ENCODE measurements at regions not wholly inside any gene's neighbourhood (a gene's known extent, or its start where the extent isn't known, plus 50 kb on each side); places are given as distances from the start of the nearest gene placed in this dataset.

- peak overlapping the region; percentile 51 to 62 for H3K9ac ChIP-seq (ENCODE audit: low read depth in 1 of 2, low read length in 2 of 2)
- no peaks in the 10 kb centered on the region for H3K36me3 ChIP-seq (ENCODE audit: control insufficient read depth in 1 of 2, insufficient read depth in 2 of 2, low read length in 2 of 2)
- peaks cover 5 to 7% of the 10 kb centered on the region in 2 donors for H3K4me1 ChIP-seq (ENCODE audit: control insufficient read depth in 1 of 2, insufficient read depth in 2 of 2, low read length in 2 of 2)
- peak overlapping the region; percentile 67 to 68 for H3K4me3 ChIP-seq (ENCODE audit: low read depth in 1 of 2, low read length in 2 of 2)
- H3K9me3 ChIP-seq (ENCODE audit: control insufficient read depth in 1 of 2, low read length in 2 of 2): no peaks in the 10 kb centered on the region
- H3K27me3 ChIP-seq (ENCODE audit: control insufficient read depth in 1 of 2, insufficient read depth in 2 of 2, low read length in 2 of 2): no peaks in the 10 kb centered on the region
- peak overlapping the region; percentile 73 for H3K27ac ChIP-seq (ENCODE audit: low read depth, low read length)
Measured at GRCh38 chr10:31602541-31603234, 283.7 kb downstream of the ZEB1 start.

GRCh38 chr10:31601136-31601535, 282.1 kb downstream of the ZEB1 start:
- no peak overlapping the region for H3K9ac ChIP-seq (ENCODE audit: low read depth in 1 of 2, low read length in 2 of 2)
- H3K27ac ChIP-seq (ENCODE audit: low read depth, low read length): no peak overlapping the region
- H3K4me1 ChIP-seq (ENCODE audit: control insufficient read depth in 1 of 2, insufficient read depth in 2 of 2, low read length in 2 of 2): peaks cover 5 to 7% of the 10 kb centered on the region in 2 donors
- H3K9me3 ChIP-seq (ENCODE audit: control insufficient read depth in 1 of 2, low read length in 2 of 2): no peaks in the 10 kb centered on the region
- no peak overlapping the region for H3K4me3 ChIP-seq (ENCODE audit: low read depth in 1 of 2, low read length in 2 of 2)
- H3K27me3 ChIP-seq (ENCODE audit: control insufficient read depth in 1 of 2, insufficient read depth in 2 of 2, low read length in 2 of 2): no peaks in the 10 kb centered on the region
- H3K36me3 ChIP-seq (ENCODE audit: control insufficient read depth in 1 of 2, insufficient read depth in 2 of 2, low read length in 2 of 2): no peaks in the 10 kb centered on the region

- Histone ChIP-seq H3K9me3 (ENCODE audit: control insufficient read depth in 1 of 2, low read length in 2 of 2) (no peaks in the 10 kb centered on the region), H3K4me3 (ENCODE audit: low read depth in 1 of 2, low read length in 2 of 2) (no peak overlapping the region), H3K27ac (ENCODE audit: low read depth, low read length) (no peak overlapping the region), H3K36me3 (ENCODE audit: control insufficient read depth in 1 of 2, insufficient read depth in 2 of 2, low read length in 2 of 2) (no peaks in the 10 kb centered on the region), H3K4me1 (ENCODE audit: control insufficient read depth in 1 of 2, insufficient read depth in 2 of 2, low read length in 2 of 2) (peaks cover 5 to 7% of the 10 kb centered on the region in 2 donors), H3K27me3 (ENCODE audit: control insufficient read depth in 1 of 2, insufficient read depth in 2 of 2, low read length in 2 of 2) (no peaks in the 10 kb centered on the region), H3K9ac (ENCODE audit: low read depth in 1 of 2, low read length in 2 of 2) (no peak overlapping the region)
Measured at GRCh38 chr10:31599626-31600504, 280.8 kb downstream of the ZEB1 start.

GRCh38 chr10:31596765-31597164, 277.7 kb downstream of the ZEB1 start:
- H3K4me3 ChIP-seq (ENCODE audit: low read depth in 1 of 2, low read length in 2 of 2): no peak overlapping the region
- H3K36me3 ChIP-seq (ENCODE audit: control insufficient read depth in 1 of 2, insufficient read depth in 2 of 2, low read length in 2 of 2): no peaks in the 10 kb centered on the region
- no peaks in the 10 kb centered on the region for H3K9me3 ChIP-seq (ENCODE audit: control insufficient read depth in 1 of 2, low read length in 2 of 2)
- H3K27me3 ChIP-seq (ENCODE audit: control insufficient read depth in 1 of 2, insufficient read depth in 2 of 2, low read length in 2 of 2): no peaks in the 10 kb centered on the region
- no peak overlapping the region for H3K27ac ChIP-seq (ENCODE audit: low read depth, low read length)
- H3K9ac ChIP-seq (ENCODE audit: low read depth in 1 of 2, low read length in 2 of 2): no peak overlapping the region
- H3K4me1 ChIP-seq (ENCODE audit: control insufficient read depth in 1 of 2, insufficient read depth in 2 of 2, low read length in 2 of 2): no peaks in the 10 kb centered on the region

GRCh38 chr10:31595992-31596391, 277.0 kb downstream of the ZEB1 start:
- Histone ChIP-seq H3K36me3 (ENCODE audit: control insufficient read depth in 1 of 2, insufficient read depth in 2 of 2, low read length in 2 of 2) (no peaks in the 10 kb centered on the region), H3K4me1 (ENCODE audit: control insufficient read depth in 1 of 2, insufficient read depth in 2 of 2, low read length in 2 of 2) (no peaks in the 10 kb centered on the region), H3K9ac (ENCODE audit: low read depth in 1 of 2, low read length in 2 of 2) (no peak overlapping the region), H3K4me3 (ENCODE audit: low read depth in 1 of 2, low read length in 2 of 2) (no peak overlapping the region), H3K27me3 (ENCODE audit: control insufficient read depth in 1 of 2, insufficient read depth in 2 of 2, low read length in 2 of 2) (no peaks in the 10 kb centered on the region), H3K27ac (ENCODE audit: low read depth, low read length) (no peak overlapping the region), H3K9me3 (ENCODE audit: control insufficient read depth in 1 of 2, low read length in 2 of 2) (no peaks in the 10 kb centered on the region)

GRCh38 chr10:31594347-31594873, 275.4 kb downstream of the ZEB1 start:
- Histone ChIP-seq H3K36me3 (ENCODE audit: control insufficient read depth in 1 of 2, insufficient read depth in 2 of 2, low read length in 2 of 2) (no peaks in the 10 kb centered on the region), H3K4me3 (ENCODE audit: low read depth in 1 of 2, low read length in 2 of 2) (no peak overlapping the region), H3K4me1 (ENCODE audit: control insufficient read depth in 1 of 2, insufficient read depth in 2 of 2, low read length in 2 of 2) (no peaks in the 10 kb centered on the region), H3K9me3 (ENCODE audit: control insufficient read depth in 1 of 2, low read length in 2 of 2) (no peaks in the 10 kb centered on the region), H3K27ac (ENCODE audit: low read depth, low read length) (no peak overlapping the region), H3K27me3 (ENCODE audit: control insufficient read depth in 1 of 2, insufficient read depth in 2 of 2, low read length in 2 of 2) (no peaks in the 10 kb centered on the region), H3K9ac (ENCODE audit: low read depth in 1 of 2, low read length in 2 of 2) (no peak overlapping the region)

GRCh38 chr10:31593124-31593523, 274.1 kb downstream of the ZEB1 start:
- H3K36me3 ChIP-seq (ENCODE audit: control insufficient read depth in 1 of 2, insufficient read depth in 2 of 2, low read length in 2 of 2): no peaks in the 10 kb centered on the region
- H3K4me3 ChIP-seq (ENCODE audit: low read depth in 1 of 2, low read length in 2 of 2): no peak overlapping the region
- no peaks in the 10 kb centered on the region for H3K27me3 ChIP-seq (ENCODE audit: control insufficient read depth in 1 of 2, insufficient read depth in 2 of 2, low read length in 2 of 2)
- no peak overlapping the region for H3K9ac ChIP-seq (ENCODE audit: low read depth in 1 of 2, low read length in 2 of 2)
- no peaks in the 10 kb centered on the region for H3K9me3 ChIP-seq (ENCODE audit: control insufficient read depth in 1 of 2, low read length in 2 of 2)
- no peak overlapping the region for H3K27ac ChIP-seq (ENCODE audit: low read depth, low read length)
- no peaks in the 10 kb centered on the region for H3K4me1 ChIP-seq (ENCODE audit: control insufficient read depth in 1 of 2, insufficient read depth in 2 of 2, low read length in 2 of 2)

- Histone ChIP-seq H3K4me3 (ENCODE audit: low read depth in 1 of 2, low read length in 2 of 2) (no peak overlapping the region), H3K27ac (ENCODE audit: low read depth, low read length) (no peak overlapping the region), H3K9ac (ENCODE audit: low read depth in 1 of 2, low read length in 2 of 2) (no peak overlapping the region), H3K9me3 (ENCODE audit: control insufficient read depth in 1 of 2, low read length in 2 of 2) (no peaks in the 10 kb centered on the region), H3K4me1 (ENCODE audit: control insufficient read depth in 1 of 2, insufficient read depth in 2 of 2, low read length in 2 of 2) (no peaks in the 10 kb centered on the region), H3K27me3 (ENCODE audit: control insufficient read depth in 1 of 2, insufficient read depth in 2 of 2, low read length in 2 of 2) (no peaks in the 10 kb centered on the region), H3K36me3 (ENCODE audit: control insufficient read depth in 1 of 2, insufficient read depth in 2 of 2, low read length in 2 of 2) (no peaks in the 10 kb centered on the region)
Measured at GRCh38 chr10:31591569-31591968, 272.6 kb downstream of the ZEB1 start.

- H3K27ac ChIP-seq (ENCODE audit: low read depth, low read length): no peak overlapping the region
- no peaks in the 10 kb centered on the region for H3K36me3 ChIP-seq (ENCODE audit: control insufficient read depth in 1 of 2, insufficient read depth in 2 of 2, low read length in 2 of 2)
- H3K27me3 ChIP-seq (ENCODE audit: control insufficient read depth in 1 of 2, insufficient read depth in 2 of 2, low read length in 2 of 2): no peaks in the 10 kb centered on the region
Measured at GRCh38 chr10:31590023-31590800, 271.2 kb downstream of the ZEB1 start.

More at GRCh38 chr10:31590023-31590800, 271.2 kb downstream of the ZEB1 start:
- no peaks in the 10 kb centered on the region for H3K9me3 ChIP-seq (ENCODE audit: control insufficient read depth in 1 of 2, low read length in 2 of 2)
- H3K9ac ChIP-seq (ENCODE audit: low read depth in 1 of 2, low read length in 2 of 2): no peak overlapping the region
- H3K4me1 ChIP-seq (ENCODE audit: control insufficient read depth in 1 of 2, insufficient read depth in 2 of 2, low read length in 2 of 2): no peaks in the 10 kb centered on the region
- no peak overlapping the region for H3K4me3 ChIP-seq (ENCODE audit: low read depth in 1 of 2, low read length in 2 of 2)

Measured in duodenal mucosa (tissue), 2 donors.